H1 (cell line): ENCODE measurements at regions not wholly inside any gene's neighbourhood (a gene's known extent, or its start where the extent isn't known, plus 50 kb on each side); places are given as distances from the start of the nearest gene placed in this dataset.

Experiments
- CTCF ChIA-PET: fragments of 300-600 bp; sonication (Branson Sonifier 250); formaldehyde crosslinking; loops from one replicate; lab custom pipeline; 2021; ENCODE audit not compliant: partially characterized antibody; lab: Charles Lee
- POLR2A ChIA-PET: fragments of 300-600 bp; sonication (Branson Sonifier 250); formaldehyde crosslinking; loops from one replicate; lab custom pipeline; 2021; ENCODE audit warnings: inconsistent platforms; ENCODE audit not compliant: partially characterized antibody; lab: Charles Lee
- DNase-seq, 2 experiments: peaks; one replicate each; pipeline versions ENCODE4 v3.0.0 to v3.0.0-alpha.2; 2010 to 2022; ENCODE audit warnings: low spot score in 2 of 2, low read depth in 1 of 2, mixed read lengths in 1 of 2
- FAIRE-seq: peaks from 2 replicates; lab custom pipeline; 2011; peaks lifted over from hg19 to GRCh38; lab: Jason Lieb, UNC
- H2AFZ ChIP-seq: 2 replicates; pipeline ENCODE4 v1.8.1; 2012; ENCODE audit warnings: low read length, inconsistent platforms
- H2AK5ac ChIP-seq: 2 replicates; pipeline ENCODE4 v1.6.1; 2013; ENCODE audit warnings: low read depth, low read length
- H2BK120ac ChIP-seq: replicated peaks from 2 replicates; pipeline ENCODE3; 2013; ENCODE audit warnings: low read depth, low read length, inconsistent platforms
- H2BK12ac ChIP-seq: 2 replicates; pipeline ENCODE4 v1.6.1; 2013; ENCODE audit warnings: low read depth, low read length
- H2BK15ac ChIP-seq: 2 replicates; pipeline ENCODE4 v1.6.1; 2013; ENCODE audit warnings: low read length
- H2BK20ac ChIP-seq: 2 replicates; pipeline ENCODE4 v1.6.1; 2013; ENCODE audit warnings: low read length
- H2BK5ac ChIP-seq: 2 replicates; pipeline ENCODE4 v1.6.1; 2013; ENCODE audit warnings: low read depth, low read length
- H3K14ac ChIP-seq: 2 replicates; pipeline ENCODE4 v1.6.1; 2013; ENCODE audit warnings: inconsistent platforms; ENCODE audit not compliant: insufficient read length
- H3K18ac ChIP-seq: 2 replicates; pipeline ENCODE4 v1.6.1; 2013; ENCODE audit warnings: low read length; ENCODE audit errors: extremely low read depth
- H3K23ac ChIP-seq: 2 replicates; pipeline ENCODE4 v1.6.1; 2013; ENCODE audit warnings: inconsistent platforms; ENCODE audit not compliant: insufficient read length
- H3K23me2 ChIP-seq: 2 replicates; pipeline ENCODE4 v1.6.1; 2013; ENCODE audit warnings: low read depth, low read length
- H3K27ac ChIP-seq: 2 replicates; pipeline ENCODE4 v1.6.1; 2011; ENCODE audit warnings: low read depth, low read length, inconsistent platforms
- H3K27me3 ChIP-seq, 4 experiments: replicated peaks in 1 of 4; 1 replicate in 1 of 4; 2 replicates in 3 of 4; pipeline versions ENCODE4 v1.6.1 to v1.8.1; 2011 to 2013; ENCODE audit warnings: low read length in 3 of 4, mild to moderate bottlenecking in 3 of 4, inconsistent platforms in 2 of 4, mixed read lengths in 2 of 4, moderate library complexity in 1 of 4; ENCODE audit not compliant: control insufficient read depth in 3 of 4, insufficient read depth in 3 of 4; ENCODE audit errors: extremely low read depth in 1 of 4
- H3K36me3 ChIP-seq, 4 experiments: 2 replicates each; pipeline versions ENCODE4 v1.6.1 to v1.8.1; 2011 to 2013; ENCODE audit warnings: mild to moderate bottlenecking in 4 of 4, low read length in 3 of 4, moderate library complexity in 2 of 4, control low read depth in 1 of 4, inconsistent platforms in 1 of 4; ENCODE audit not compliant: insufficient read depth in 4 of 4, control insufficient read depth in 2 of 4
- H3K4ac ChIP-seq: replicated peaks from 2 replicates; pipeline ENCODE3; 2013; ENCODE audit warnings: low read length, low read depth, mixed read lengths, inconsistent platforms; ENCODE audit not compliant: insufficient read length
- H3K4me1 ChIP-seq, 4 experiments: replicated peaks in 1 of 4; 1 replicate in 1 of 4; 2 replicates in 3 of 4; pipeline versions ENCODE4 v1.6.1 to v1.8.1; 2011 to 2013; ENCODE audit warnings: low read length in 3 of 4, inconsistent platforms in 2 of 4, mixed read lengths in 1 of 4; ENCODE audit not compliant: insufficient read depth in 4 of 4, control insufficient read depth in 3 of 4
- H3K4me2 ChIP-seq, 2 experiments: 2 replicates each; pipeline versions ENCODE4 v1.6.1 to v1.8.1; 2011 to 2013; ENCODE audit warnings: low read depth in 2 of 2, low read length in 2 of 2, control low read depth in 1 of 2, inconsistent platforms in 1 of 2, mild to moderate bottlenecking in 1 of 2; ENCODE audit not compliant: insufficient read depth in 1 of 2
- H3K4me3 ChIP-seq, 4 experiments: fragments of 200-600, 300-600 bp in 1 of 4; sonication (generic), shearing (Covaris generic), sonication (Bioruptor Twin) in 1 of 4; 2 replicates each; pipeline versions ENCODE4 v1.5.1 to v1.8.1; 2011 to 2016; ENCODE audit warnings: low read length in 4 of 4, low read depth in 3 of 4, control low read depth in 2 of 4, inconsistent platforms in 2 of 4, mild to moderate bottlenecking in 2 of 4, mixed read lengths in 1 of 4, moderate library complexity in 1 of 4; ENCODE audit not compliant: insufficient read depth in 2 of 4; ENCODE audit errors: extremely low read depth in 1 of 4
- H3K56ac ChIP-seq: replicated peaks from 2 replicates; pipeline ENCODE3; 2013; ENCODE audit warnings: low read depth, mild to moderate bottlenecking, mixed read lengths, low read length, inconsistent platforms; ENCODE audit not compliant: insufficient read length
- H3K79me1 ChIP-seq: 2 replicates; pipeline ENCODE4 v1.6.1; 2013; ENCODE audit warnings: low read depth, low read length, control low read depth
- H3K79me2 ChIP-seq, 2 experiments: 2 replicates each; pipeline versions ENCODE4 v1.6.1 to v1.8.1; 2012 to 2013; ENCODE audit warnings: low read length in 2 of 2, mild to moderate bottlenecking in 2 of 2, inconsistent platforms in 1 of 2; ENCODE audit not compliant: insufficient read depth in 2 of 2, control insufficient read depth in 1 of 2
- H3K9ac ChIP-seq, 4 experiments: replicated peaks in 1 of 4; 1 replicate in 1 of 4; 2 replicates in 3 of 4; pipeline versions ENCODE4 v1.6.1 to v1.8.1; 2011 to 2013; ENCODE audit warnings: low read depth in 3 of 4, low read length in 3 of 4, control low read depth in 2 of 4, mild to moderate bottlenecking in 2 of 4, moderate library complexity in 2 of 4, inconsistent platforms in 1 of 4; ENCODE audit errors: extremely low read depth in 1 of 4
- H3K9me3 ChIP-seq, 2 experiments: 2 replicates each; pipeline versions ENCODE4 v1.6.1 to v1.8.1; 2012 to 2013; ENCODE audit warnings: mild to moderate bottlenecking in 2 of 2, moderate library complexity in 2 of 2, control low read depth in 1 of 2, inconsistent platforms in 1 of 2, low read depth in 1 of 2, low read length in 1 of 2, mixed read lengths in 1 of 2; ENCODE audit not compliant: insufficient read depth in 2 of 2
- H4K20me1 ChIP-seq, 2 experiments: replicated peaks in 1 of 2; 2 replicates each; pipeline versions ENCODE3 to v1.8.1; 2011 to 2013; ENCODE audit warnings: inconsistent platforms in 2 of 2, low read length in 2 of 2, mild to moderate bottlenecking in 1 of 2; ENCODE audit not compliant: insufficient read depth in 2 of 2, control insufficient read depth in 1 of 2
- H4K5ac ChIP-seq: 2 replicates; pipeline ENCODE4 v1.6.1; 2013; ENCODE audit warnings: low read length, low read depth, mixed read lengths, inconsistent platforms; ENCODE audit not compliant: insufficient read length
- H4K8ac ChIP-seq: 2 replicates; pipeline ENCODE4 v1.8.0; 2013; ENCODE audit warnings: mild to moderate bottlenecking, moderate library complexity, low read length, inconsistent platforms; ENCODE audit not compliant: insufficient read depth; ENCODE audit errors: extremely low read depth
- H4K91ac ChIP-seq: replicated peaks from 2 replicates; pipeline ENCODE3; 2013; ENCODE audit warnings: low read length, mixed read lengths, inconsistent platforms; ENCODE audit not compliant: insufficient read length
- ASH2L ChIP-seq: fragments of 200-600, 300-600 bp; sonication (generic); IDR thresholded peaks from one replicate; pipeline ENCODE4 v1.7.1; 2017; ENCODE audit warnings: low read length
- CBX5 ChIP-seq: fragments of 300-800, 300-1000 bp; sonication (generic); IDR thresholded peaks from 2 replicates; pipeline ENCODE4 v1.7.1; 2016; ENCODE audit warnings: antibody characterized with exemption, low read length, low read depth
- SP2 ChIP-seq: IDR thresholded peaks from 2 replicates; pipeline ENCODE4 v1.6.1; 2012; ENCODE audit warnings: mild to moderate bottlenecking, low read length, inconsistent platforms
- WGBS, 2 experiments: shearing (Covaris generic) in 1 of 2; methylation state at CpG; one replicate each; pipeline versions ENCODE4 v1.1.6 to v1.1.7; 2013 to 2015; ENCODE audit warnings: low lambda C conversion rate in 2 of 2, mixed read lengths in 2 of 2, inconsistent platforms in 1 of 2, low coverage in 1 of 2, missing lambda C conversion rate in 1 of 2; ENCODE audit not compliant: insufficient replicate concordance in 2 of 2, insufficient coverage in 1 of 2, insufficient read length in 1 of 2; ENCODE audit errors: extremely low coverage in 1 of 2, missing lambda C conversion rate in 1 of 2; 5-methylcytosine and 5-hydroxymethylcytosine counted together
- TF ChIP-seq, protein P1 (sequence below): IDR thresholded peaks from 2 replicates; pipeline ENCODE4 v1.6.1; 2011; ENCODE audit warnings: low read length, improper control_type of control experiment

DNA sequence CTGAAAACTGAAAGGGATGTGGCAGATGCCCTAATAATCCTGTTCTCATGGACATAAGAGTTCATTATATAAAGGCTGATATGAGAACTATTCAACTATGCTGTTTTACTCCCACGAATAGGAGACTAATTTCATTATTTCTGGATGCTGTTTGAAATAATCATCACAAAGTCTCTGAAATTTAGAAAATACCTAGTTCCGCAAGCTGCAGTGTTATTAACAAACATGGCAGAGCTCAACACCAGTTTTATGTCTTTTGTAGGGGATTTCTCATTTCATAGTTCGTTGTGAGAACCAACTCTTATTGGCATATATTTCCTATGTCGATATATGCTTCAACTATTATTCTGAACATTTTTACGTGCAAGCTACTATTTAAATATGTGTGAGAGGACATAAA lies 200.3 kb upstream of the SLC8A1 start:
- H3K4me1 ChIP-seq: no peaks in the 10 kb centered on the region
- H2BK20ac ChIP-seq: no peak overlapping the region
- H4K20me1 ChIP-seq: peaks cover 0 to 1% of the 10 kb centered on the region in 2 experiments
- H2BK12ac ChIP-seq: no peak overlapping the region
- H3K56ac ChIP-seq: no peak overlapping the region
- no peaks in the 10 kb centered on the region for H3K79me2 ChIP-seq
- no peak overlapping the region for H3K4me3 ChIP-seq
- no peak overlapping the region for H3K18ac ChIP-seq
- H3K79me1 ChIP-seq: no peaks in the 10 kb centered on the region
- no peak overlapping the region for H2AK5ac ChIP-seq
- H3K27ac ChIP-seq: no peak overlapping the region
- H2BK15ac ChIP-seq: no peak overlapping the region
- no peak overlapping the region for H4K5ac ChIP-seq
- FAIRE-seq (no peak), DNase-seq (no peak)
- POLR2A ChIA-PET: no interaction called here
- no peak overlapping the region for H3K4ac ChIP-seq
- CTCF ChIA-PET: no interaction called here
- no peaks in the 10 kb centered on the region for H3K27me3 ChIP-seq
- 88% methylated on average over 5 of the region's 5 CpGs; no CpG with 5 or more reads in 1 of the 2 experiments for WGBS, 2 experiments
- no peak overlapping the region for H3K4me2 ChIP-seq
- H3K36me3 ChIP-seq: no peaks in the 10 kb centered on the region
- H2BK120ac ChIP-seq: no peak overlapping the region
- H3K23me2 ChIP-seq: no peaks in the 10 kb centered on the region
- H4K91ac ChIP-seq: no peak overlapping the region
- no peak overlapping the region for H3K23ac ChIP-seq
- H2BK5ac ChIP-seq: no peak overlapping the region
- no peak overlapping the region for H3K14ac ChIP-seq
- H2AFZ ChIP-seq: no peak overlapping the region
- H3K9me3 ChIP-seq: no peaks in the 10 kb centered on the region
- H4K8ac ChIP-seq: no peak overlapping the region
- no peak overlapping the region for H3K9ac ChIP-seq
- TF ChIP-seq SP2 (no peak), CBX5 (no peak), ASH2L (no peak)
- TF ChIP-seq, protein P1, sequence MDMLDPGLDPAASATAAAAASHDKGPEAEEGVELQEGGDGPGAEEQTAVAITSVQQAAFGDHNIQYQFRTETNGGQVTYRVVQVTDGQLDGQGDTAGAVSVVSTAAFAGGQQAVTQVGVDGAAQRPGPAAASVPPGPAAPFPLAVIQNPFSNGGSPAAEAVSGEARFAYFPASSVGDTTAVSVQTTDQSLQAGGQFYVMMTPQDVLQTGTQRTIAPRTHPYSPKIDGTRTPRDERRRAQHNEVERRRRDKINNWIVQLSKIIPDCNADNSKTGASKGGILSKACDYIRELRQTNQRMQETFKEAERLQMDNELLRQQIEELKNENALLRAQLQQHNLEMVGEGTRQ: no peak
